Spleen (tissue), 7 donors: ENCODE measurements at regions not wholly inside any gene's neighbourhood (a gene's known extent, or its start where the extent isn't known, plus 50 kb on each side); places are given as distances from the start of the nearest gene placed in this dataset.

ENCODE experiments used
- POLR2A ChIP-seq, 3 donors: fragments of 450-650 bp; IDR thresholded peaks; one replicate each; pipeline ENCODE4 v1.5.1; 2017; ENCODE audit warnings: antibody characterized with exemption in 3 of 3, mild to moderate bottlenecking in 1 of 3
- POLR2AphosphoS5 ChIP-seq, 3 donors: sonication (generic); formaldehyde crosslinking; IDR thresholded peaks; one replicate each; pipeline ENCODE4 v1.5.1; 2017; ENCODE audit warnings: antibody characterized with exemption in 3 of 3
- TF ChIP-seq, protein P1 (sequence below), 11 experiments: fragments of 200-600 bp in 7 of 11; fragments of 450-650 bp in 4 of 11; sonication (generic) in 4 of 11; IDR thresholded peaks in 8 of 11; conservative IDR thresholded peaks in 3 of 11; 1 replicate in 7 of 11; 2 replicates in 4 of 11; pipeline versions ENCODE4 v1.4.0 to v1.8.0; 2016 to 2021; ENCODE audit warnings: antibody characterized with exemption in 11 of 11, inconsistent platforms in 4 of 11, mild to moderate bottlenecking in 1 of 11
- donor health status: DM: no; HTN: no; CAD: no; lungs with moderate emphysema.
- donor health status: DM: no; HTN: no; CAD: no.
- donor health status: DM: no; HTN: no; CAD: no.

DNA sequence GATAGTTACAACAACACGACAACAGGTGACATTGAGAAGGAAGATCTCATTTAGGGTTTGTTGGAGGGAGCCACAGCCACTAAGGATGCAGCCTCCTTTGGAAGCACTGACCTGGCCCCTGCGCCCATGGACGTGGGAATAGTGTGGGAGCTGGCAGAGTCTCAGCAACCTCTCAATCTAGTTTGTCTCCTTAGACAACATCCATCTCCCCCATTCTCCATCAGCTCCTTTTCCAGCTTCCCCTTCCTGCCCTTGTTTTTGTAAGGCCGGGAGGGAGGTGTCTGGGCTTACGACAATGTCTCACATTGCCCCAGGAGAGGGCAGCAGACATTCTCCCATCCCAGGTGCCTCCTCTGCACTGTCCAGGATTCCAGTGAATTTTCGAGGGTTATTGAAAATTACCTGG is 170.2 kb upstream of the PZP start:
- TF ChIP-seq POLR2AphosphoS5 (IDR thresholded peaks at IDR 0.05) (no peak), POLR2A (IDR thresholded peaks at IDR 0.05) (no peak)
- TF ChIP-seq, protein P1, sequence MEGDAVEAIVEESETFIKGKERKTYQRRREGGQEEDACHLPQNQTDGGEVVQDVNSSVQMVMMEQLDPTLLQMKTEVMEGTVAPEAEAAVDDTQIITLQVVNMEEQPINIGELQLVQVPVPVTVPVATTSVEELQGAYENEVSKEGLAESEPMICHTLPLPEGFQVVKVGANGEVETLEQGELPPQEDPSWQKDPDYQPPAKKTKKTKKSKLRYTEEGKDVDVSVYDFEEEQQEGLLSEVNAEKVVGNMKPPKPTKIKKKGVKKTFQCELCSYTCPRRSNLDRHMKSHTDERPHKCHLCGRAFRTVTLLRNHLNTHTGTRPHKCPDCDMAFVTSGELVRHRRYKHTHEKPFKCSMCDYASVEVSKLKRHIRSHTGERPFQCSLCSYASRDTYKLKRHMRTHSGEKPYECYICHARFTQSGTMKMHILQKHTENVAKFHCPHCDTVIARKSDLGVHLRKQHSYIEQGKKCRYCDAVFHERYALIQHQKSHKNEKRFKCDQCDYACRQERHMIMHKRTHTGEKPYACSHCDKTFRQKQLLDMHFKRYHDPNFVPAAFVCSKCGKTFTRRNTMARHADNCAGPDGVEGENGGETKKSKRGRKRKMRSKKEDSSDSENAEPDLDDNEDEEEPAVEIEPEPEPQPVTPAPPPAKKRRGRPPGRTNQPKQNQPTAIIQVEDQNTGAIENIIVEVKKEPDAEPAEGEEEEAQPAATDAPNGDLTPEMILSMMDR (IDR thresholded peaks at IDR 0.05 in 8 of 11, conservative IDR thresholded peaks at IDR 0.05 in 3 of 11): peak in 1 of 11 experiments; percentile 17
